GM21515 (cell line): ENCODE measurements at regions not wholly inside any gene's neighbourhood (a gene's known extent, or its start where the extent isn't known, plus 50 kb on each side); places are given as distances from the start of the nearest gene placed in this dataset.
"Not testable (repeated sequence)": the region's sequence is repeated elsewhere in the genome, so short reads cannot be mapped to it uniquely, and the experiment has no call there.

Experiments used
- ATAC-seq: cut with Tn5 transposase; IDR thresholded peaks from one replicate; pipeline ENCODE4 v1.9.1; 2021; ENCODE audit not compliant: unreplicated experiment

DNA sequence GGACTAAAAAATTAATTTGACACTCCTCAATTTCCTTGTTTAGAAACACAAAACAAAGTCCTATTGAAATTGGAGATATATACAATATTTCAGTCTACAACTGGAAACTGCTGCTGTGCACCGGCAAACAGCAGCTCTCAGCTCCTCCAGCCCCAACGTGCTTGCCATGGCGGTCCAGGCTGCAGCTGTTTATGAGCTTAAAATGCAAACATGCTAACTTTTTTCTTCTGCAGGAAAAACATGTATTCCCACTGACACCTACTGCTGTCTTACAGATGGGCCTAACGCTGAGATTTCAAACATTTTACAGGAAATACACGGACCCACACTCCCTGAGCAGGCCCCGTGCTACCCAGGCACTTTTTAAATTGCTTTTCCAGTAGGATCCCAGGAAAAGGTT lies 195.5 kb downstream of the BCL11A start:
- ATAC-seq = no peak

DNA sequence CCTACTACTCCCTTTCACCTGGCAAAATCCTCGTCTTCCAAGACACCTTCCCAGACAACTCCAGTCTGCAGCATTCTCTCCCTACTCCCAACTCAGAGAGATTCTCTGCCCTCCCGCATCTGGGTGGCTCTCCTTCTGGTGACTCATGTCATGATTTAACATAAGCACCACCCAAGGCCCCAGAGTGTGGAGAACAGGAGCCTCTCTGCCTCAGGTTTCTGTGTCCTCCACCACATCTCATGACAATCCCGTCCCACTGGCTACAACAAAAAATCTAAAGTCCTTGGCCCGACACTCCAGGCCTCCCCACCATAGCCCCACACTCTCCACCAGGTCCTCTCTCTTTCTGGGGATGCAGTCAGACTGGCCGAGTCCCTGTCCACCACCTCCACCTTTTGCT lies 197.1 kb downstream of the BCL11A start:
- no peak for ATAC-seq

DNA sequence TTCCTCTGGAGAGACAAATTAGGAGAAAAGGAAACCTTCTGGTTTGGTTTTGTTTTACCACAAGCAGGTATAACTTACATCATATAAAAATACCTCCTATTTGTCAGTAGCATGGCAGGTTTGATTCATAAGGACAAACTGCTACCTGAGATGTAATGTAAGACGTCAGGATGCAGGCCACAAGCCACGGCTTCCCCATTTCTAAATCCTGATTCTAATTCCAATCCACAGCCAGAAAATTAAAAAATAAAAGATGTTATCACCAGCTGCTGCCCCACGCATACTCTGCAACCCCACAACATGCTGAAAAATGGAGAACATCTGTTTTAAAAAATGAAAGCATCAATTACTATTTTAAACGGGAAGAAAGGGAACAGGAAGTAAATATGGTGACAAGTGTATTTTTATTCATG lies 197.6 kb downstream of the BCL11A start:
- no peak for ATAC-seq

DNA sequence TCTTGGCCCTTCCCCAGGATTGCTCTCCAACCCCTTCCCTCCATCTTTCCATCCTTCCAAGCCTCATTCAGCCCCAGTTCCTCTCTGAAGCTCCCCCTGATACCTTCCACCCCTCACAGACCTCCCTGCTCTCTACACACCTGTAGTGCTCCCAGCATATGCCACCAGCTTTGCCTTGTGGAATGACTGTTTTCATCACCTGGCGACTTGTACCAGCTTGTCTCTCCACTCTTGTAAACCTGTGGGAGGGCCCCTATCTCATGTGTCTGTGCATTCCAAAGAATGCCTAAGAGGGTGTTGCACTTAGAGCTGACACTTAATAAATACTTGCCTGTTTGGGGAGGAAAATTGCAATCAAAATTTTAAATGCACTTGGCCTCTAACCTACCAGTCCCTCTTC lies 198.7 kb downstream of the BCL11A start:
- no peak for ATAC-seq

DNA sequence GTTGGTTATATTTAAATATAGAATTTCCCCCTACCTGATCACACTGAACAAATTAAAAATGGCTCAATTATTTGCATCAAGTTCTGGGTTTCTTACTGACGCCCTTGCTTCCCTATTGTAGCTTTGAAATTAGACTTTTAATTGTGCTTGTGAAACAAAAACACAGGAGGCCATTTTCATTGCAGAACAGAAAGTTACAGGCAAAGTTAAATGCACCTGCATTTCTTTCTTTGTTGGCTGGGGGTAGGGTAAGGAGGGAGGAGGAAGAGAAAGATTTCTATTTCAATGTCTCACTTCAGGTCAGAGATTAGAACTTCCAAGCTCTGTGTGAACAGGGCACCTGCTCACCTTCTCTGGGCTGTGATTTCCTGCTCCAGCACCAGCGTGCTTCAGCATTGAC lies 199.6 kb downstream of the BCL11A start:
- peak; percentile 50 for ATAC-seq

DNA sequence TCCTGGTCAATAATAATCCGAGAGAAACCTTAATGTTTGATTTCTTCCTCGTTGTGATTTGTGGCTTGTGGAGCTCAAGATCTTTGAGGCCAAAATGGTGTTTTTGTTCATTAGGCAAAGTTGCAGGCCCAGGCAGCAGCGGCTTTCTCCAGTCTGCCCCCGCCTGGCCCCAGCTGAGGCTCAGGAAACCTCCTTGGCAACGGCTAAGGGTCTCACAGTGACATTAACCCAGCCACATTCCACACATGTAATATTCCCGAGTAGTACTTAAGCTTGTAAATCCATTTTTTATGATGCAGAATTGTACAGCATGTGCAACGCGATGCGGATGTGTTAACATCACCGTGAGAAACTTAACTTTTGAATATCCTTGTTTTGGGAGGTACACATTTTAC lies 200.1 kb downstream of the BCL11A start:
- peak; percentile 14 for ATAC-seq

DNA sequence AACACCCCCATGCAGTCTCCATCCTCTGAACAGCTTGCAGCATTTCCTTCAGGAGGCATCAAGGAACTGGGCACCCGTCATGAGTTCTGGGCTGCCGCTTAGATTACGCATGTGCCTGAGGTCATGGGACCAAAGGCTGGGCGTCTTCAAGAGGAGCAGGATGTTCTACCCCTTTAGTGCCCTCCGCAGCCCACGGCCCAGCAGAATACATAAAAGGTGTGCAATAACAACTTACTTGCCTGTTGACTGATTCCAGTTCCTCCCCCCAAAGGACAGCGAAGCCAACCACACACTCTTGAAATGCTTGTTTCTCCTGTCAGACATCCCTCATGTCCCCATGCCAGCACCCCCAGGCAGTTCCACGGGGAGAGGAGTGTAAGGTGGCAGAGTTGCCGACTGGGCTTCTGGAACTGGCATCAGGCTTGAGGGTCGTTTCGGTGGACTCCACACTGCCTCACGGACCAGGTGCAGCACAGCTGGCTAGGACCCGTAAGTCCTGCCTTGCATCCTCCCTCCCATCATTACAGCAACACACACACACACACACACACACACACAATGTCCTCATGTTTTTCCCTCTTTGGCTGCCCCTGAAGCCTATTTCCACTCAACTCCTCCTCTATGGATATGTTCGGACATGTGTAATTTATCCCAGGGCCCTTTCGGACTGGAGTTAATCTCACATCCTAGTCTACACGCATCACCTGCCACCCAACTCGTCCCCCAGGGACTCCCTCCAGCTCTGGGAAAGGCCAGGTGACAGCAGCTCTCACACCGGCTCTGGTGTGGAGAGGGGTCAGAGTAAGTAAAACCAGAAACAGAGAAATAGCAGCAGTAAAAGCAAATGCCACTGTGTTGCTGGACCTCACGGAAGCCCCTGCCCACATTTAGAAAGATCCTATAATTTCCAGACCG lies 200.7 kb downstream of the BCL11A start:
- ATAC-seq = no peak

DNA sequence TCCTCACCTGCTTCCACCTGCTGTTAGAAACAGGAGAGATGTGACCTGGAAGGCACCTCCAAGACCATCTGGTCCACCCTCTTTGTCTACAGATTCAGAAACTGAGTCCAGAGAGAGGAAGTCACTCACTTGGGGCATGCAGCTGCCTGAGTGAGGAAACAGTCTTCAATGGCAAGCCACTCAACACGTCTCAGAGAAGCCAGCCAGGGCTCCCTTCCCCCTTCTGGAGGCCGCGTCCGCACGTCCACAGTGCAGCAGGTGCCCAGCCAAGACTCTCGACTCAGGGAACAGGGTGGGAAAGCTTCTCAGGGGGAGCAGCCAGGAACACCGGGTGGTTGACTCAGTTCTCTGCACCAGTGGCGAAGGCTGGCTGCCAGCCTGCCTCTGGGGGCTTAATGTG lies 201.7 kb downstream of the BCL11A start:
- ATAC-seq = no peak

DNA sequence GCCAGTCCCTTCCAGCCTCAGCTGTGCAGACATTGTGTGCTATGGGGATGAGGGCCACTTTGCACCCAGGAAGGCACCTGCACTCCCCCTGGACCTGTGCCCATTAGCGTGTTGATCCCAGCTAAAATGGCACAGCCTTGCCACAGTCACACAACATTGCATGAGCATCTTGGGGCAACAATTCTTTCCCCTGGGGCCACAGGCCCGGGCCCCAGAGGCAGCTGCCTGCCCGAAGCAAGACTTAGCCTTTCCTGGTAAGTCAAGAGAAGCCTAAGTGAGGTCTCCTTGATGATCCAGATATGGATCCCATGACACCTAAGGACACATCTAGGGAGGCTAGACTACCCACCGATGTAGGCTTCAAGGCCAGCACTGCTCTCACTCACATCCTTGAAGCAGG lies 202.1 kb downstream of the BCL11A start:
- no peak for ATAC-seq

DNA sequence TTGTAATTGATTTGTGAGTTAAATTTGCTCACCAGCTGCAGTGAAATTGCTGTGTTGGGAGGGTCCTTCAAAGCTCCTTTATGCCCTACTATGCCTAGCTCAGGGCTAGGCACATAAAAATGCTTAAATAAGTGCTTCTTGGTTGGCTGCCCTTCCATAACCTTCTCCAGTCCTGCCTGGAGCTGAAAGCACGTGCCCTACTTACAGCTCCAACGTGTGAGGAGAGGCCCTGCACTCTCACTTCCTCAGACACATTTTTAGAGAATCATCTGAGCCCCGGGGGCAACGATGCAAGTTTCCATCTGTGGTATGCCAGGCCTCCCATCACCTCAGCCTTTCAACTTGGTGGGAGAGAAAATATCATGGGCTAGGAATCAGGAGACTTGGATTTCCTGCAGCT lies 202.7 kb downstream of the BCL11A start:
- ATAC-seq = no peak

DNA sequence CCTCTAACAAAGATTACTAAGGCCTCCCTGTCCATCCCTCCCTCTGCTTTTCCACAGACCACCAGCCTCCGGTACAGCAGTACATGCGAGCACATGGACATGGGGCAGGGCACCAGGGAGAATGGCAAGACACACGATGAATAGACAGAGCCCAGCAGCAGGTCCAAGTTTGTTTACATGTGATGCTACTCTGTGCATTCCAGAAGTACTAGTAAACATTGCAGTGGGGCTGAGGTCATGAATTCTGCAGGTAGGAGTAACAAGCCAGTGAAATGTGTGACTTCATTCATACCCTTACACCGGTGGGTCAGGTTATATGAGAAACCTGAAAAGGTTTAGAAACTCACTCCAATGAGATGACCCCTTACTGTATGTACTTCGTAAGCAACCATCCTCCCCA lies 205.7 kb downstream of the BCL11A start:
- no peak for ATAC-seq

DNA sequence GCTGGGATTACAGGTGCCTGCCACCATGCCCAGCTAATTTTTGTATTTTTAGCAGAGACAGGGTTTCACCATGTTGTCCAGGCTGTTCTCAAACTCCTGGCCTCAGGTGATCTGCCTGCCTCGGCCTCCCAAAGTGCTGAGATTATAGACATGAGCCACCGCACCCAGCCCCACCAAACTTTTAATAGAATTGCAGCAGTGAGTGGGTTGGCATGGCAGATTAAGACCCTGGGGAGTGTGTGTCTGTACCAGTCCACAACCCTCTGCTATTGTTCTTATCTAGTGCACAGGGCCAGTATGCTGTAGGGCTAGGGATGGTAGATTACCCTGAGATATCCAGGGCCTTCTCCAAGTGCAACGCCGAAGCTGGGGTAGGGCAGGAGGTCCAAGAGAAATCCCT lies 211.0 kb downstream of the BCL11A start:
- not testable (repeated sequence) for ATAC-seq

DNA sequence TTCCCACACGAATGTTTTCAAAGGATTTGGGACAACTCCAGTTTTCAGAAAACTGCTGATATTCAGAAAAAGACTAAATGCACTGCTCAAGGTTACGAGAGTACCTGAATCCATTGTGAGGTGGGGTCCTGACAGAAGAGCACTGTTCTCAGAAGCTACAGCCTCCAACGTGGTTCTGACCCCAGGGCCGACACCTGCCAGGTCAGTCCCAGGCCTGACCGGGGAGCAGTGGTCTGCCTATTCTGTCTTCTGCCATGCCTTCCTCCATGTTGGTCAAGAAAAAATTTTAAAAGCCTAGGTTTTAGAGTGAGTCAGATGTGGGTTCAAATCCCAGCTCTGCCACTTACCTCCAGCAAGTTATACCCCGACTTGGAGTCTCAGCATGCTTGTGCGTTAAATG lies 212.3 kb downstream of the BCL11A start:
- no peak for ATAC-seq

DNA sequence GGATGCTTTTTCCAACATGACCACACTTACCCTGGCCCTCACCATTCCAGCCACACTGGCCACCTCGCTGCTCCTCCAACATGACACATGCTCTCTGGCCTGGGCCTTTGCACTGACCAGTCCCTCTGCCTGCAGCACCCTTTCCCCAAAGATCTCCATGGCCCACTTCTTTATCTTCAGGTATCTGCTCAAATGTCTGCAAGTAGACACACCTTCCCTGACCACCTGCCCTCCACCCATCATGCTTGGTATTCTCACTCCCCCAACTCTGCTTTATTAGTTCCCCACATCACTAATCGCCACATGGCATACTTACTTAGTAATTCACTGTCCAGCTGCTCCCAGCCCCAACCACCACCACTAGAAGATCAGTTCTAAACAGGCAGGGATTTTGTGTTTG lies 214.2 kb downstream of the BCL11A start:
- ATAC-seq = no peak

DNA sequence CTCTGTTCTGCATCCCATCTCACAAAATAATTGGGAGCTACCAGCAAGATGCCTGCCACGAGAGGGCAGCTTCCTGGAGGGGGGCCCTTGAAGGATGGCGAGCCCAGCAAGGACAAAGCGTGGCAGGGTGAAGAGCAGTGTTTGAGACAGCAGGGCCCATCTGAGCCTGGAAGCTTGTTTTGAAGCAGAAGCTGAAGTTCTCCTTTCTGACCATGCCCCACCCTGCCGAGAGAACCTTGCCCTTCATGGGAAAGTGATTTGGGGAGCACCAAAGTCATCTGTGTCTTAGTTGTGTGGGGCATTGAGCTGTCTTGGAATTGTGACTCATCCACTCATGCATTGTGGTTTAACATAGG lies 216.3 kb downstream of the BCL11A start:
- no peak for ATAC-seq

DNA sequence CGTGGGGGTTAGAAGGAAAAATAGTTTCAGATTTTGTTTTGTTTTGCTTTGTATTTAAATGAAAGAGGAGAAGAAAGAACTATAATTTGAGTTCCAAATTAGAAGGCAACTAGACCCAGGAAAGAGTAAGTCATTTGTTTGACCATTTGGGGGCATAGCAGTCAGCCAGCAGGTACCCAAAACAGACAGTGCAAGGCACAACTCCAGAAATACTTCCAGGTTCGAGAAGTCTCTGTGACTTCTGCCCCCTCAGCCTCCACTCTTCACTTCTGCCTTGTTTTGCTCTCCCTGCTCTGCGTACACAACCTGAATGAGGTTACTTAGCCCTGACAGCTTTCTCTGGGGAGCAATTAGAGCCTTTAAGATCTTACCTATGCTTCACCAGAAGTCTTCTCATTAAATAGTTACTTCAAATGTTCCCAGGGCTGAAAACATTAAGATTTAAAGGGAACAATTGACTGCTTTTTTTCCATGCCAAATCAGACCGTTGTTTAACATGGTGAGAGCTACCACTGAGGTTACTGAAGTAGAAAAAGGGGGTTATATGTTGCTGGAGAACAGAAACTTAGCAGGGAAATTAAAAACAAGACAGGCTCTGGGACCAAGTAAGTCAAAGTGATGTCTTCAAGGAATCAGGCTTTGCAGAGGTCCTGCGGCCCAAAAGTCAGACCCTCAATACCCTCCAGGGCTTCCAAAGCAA lies 216.9 kb downstream of the BCL11A start:
- ATAC-seq = no peak

DNA sequence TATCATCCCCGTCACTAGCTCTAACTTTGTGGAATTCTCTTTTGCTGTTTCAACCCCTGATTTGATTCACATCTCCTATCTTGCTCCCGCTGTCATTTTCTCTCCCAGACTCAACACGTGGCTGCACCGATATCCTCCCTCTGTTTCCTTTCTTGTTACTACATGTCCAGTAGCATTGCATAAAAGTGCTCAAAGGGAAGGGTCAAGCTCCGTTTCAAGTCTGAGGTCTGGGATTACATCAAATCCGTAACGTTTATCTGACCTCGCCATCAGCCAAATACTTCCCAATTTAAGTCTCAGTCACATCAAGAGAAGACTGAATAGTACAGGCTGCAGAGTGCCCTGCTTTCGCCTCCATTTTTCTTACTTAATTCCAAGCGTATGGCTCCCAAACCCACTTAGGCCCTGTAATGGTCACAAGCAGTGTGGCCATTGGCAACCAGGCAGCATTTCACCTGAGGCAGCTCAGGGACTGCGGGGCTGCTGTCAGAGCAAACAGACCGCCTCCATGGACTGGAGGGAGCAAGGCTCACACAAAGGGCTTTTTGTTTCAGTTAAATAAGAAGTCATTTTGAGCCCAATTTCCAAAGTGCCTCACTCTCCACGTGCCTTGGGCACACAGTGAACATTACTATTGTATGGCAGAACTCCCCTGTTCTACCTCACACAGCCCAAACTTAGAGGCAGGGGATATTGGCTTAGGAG lies 217.8 kb downstream of the BCL11A start:
- ATAC-seq = no peak

DNA sequence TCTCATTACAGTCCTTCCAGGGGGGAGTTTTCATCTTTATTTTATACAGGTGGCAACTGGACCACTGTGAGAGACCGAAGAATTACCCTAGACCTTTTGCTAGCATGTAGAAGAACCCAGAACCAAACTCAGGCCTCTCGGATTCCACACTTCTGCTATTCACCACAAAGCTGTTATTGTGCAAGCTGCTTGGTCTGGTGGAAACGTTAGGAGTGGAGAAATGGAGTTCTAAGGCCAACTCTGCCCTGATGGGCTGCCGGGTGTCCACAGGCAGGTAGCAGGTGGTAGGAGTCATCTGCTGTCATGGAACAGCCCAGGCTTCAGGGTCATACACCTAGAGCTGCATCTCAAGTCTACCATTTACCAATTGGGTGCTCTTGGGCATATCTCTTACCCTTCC lies 218.8 kb downstream of the BCL11A start:
- ATAC-seq = no peak

DNA sequence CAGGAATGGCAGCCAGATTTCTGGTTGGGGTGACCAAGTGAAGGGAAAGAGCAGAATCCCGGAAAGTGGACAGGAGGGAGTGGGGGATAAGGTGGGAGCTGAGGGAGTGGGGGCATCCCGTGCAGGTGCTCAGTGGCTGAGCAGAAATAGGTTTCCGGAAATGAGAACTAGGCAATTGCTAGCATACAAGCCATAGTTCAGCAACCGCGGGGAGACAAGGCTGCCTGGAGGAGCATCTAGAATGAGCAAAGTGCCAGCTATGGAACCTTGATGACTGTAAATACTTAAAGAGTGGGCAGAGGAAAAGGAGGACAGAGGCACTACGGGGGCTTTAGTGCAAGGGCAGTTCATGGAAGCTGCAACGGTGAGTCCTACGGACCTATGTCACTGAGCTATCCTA lies 220.2 kb downstream of the BCL11A start:
- no peak for ATAC-seq

DNA sequence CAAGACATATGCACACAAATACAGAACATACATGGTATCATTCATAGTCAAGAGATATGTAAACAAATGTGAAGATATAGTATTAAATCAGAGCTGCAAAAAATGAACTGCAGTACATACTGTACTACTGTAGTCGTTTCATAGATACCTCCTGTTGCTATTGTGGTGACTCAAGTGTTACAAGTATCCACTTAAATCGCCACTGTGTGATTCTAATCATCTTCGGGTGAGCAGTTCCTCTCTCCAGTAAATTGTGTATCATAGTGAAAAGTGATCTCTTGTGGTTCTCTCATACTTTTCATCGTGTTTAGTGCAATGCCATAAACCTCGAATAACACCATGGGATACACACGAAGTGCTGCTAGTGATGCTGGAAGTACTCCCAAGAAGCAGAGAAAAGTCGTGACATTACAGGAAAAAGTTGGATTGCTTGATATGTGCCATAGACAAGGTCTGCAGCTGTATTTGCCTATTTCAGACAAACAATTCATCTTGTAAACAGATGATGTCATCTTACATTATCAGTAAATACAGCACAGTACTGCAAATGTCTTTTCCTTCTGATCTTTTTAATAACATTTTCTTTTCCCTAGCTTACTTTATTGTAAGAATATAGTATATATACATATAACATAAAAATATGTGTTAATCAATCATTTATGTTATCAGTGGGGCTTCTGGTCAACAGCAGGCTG lies 222.2 kb downstream of the BCL11A start:
- ATAC-seq = no peak

DNA sequence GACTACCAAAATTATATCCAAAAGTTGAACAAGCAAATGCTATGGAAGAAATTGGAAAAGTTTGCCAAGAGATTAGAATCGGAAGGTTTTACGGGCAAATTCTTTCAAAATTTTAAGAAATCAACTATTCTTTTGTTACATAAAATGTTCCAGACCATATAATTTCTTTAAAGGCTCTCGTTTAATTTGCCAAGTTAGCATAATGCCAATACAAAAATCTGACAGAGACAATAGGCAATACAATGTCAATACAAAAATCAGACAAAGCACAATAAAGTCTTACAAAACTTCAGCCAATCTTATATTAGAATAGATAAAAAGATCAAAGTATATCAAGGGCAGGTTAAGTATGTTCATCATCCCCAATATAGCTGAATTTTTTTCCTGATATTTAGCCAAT lies 224.2 kb downstream of the BCL11A start:
- ATAC-seq = no peak
